Activated CD8-positive, alpha-beta memory T cell treated with anti-CD3 and anti-CD28 coated beads, Interleukin-2, amount 10 ng/mL, durations not matched to agents 7 days and 5 days (primary cell): ENCODE measurements at regions not wholly inside any gene's neighbourhood (a gene's known extent, or its start where the extent isn't known, plus 50 kb on each side); places are given as distances from the start of the nearest gene placed in this dataset.
"Not testable (repeated sequence)": the region's sequence is repeated elsewhere in the genome, so short reads cannot be mapped to it uniquely, and the experiment has no call there.

ENCODE experiments used
- ATAC-seq: fragments of 150-1000 bp; cut with Tn5 transposase; one replicate; pipeline ENCODE4 v1.10.0; 2021; ENCODE audit warnings: moderate library complexity
- CTCF ChIA-PET: fragments of 350-600 bp; sonication (Branson Sonifier 250); formaldehyde crosslinking; loops from one replicate; lab custom pipeline; 2021; ENCODE audit warnings: antibody characterized with exemption; lab: Charles Lee
- DNase-seq: peaks from one replicate; pipeline ENCODE4 v3.0.0-alpha.2; 2020
- H3K27ac Mint-ChIP-seq: one replicate; pipeline ENCODE4 v1.8.0; 2021; ENCODE audit warnings: mild to moderate bottlenecking, mixed read lengths
- H3K27me3 Mint-ChIP-seq: one replicate; pipeline ENCODE4 v1.8.0; 2021; ENCODE audit warnings: mixed read lengths
- H3K36me3 Mint-ChIP-seq: one replicate; pipeline ENCODE4 v1.8.0; 2021; ENCODE audit warnings: mild to moderate bottlenecking, mixed read lengths
- H3K4me1 Mint-ChIP-seq: one replicate; pipeline ENCODE4 v1.8.0; 2021; ENCODE audit warnings: mixed read lengths
- H3K4me3 Mint-ChIP-seq: one replicate; pipeline ENCODE4 v1.8.0; 2021; ENCODE audit warnings: mild to moderate bottlenecking, moderate library complexity, mixed read lengths
- H3K9me3 Mint-ChIP-seq: one replicate; pipeline ENCODE4 v1.8.0; 2022; ENCODE audit warnings: low read depth, mixed read lengths

DNA sequence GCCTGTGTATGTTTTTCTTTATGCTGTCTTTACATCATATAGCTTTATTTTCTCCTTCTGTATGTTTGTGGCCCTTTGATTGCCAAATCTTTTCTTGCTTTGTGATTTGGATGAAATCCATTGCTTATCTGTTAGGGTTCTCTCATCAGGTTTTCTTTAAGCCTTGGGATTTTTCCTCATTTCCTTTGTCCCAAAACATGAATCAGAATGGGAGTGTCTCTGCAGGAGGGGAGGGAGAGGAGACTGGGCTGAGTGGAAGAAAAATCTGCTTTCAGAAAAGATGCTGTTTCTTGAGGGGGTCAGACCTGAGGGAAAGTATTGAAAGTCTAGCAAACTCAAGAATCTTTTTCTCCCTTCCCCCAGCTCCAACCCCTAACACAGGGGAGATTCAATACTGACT is 758.0 kb upstream of the MMS22L start:
- H3K4me3 Mint-ChIP-seq = no peak overlapping the region
- no peaks in the 10 kb centered on the region for H3K27me3 Mint-ChIP-seq
- CTCF ChIA-PET = no interaction called here
- H3K9me3 Mint-ChIP-seq = no peaks in the 10 kb centered on the region
- DNase-seq (no peak), ATAC-seq (no peak)
- H3K36me3 Mint-ChIP-seq = no peaks in the 10 kb centered on the region
- no peak overlapping the region for H3K27ac Mint-ChIP-seq
- no peaks in the 10 kb centered on the region for H3K4me1 Mint-ChIP-seq

DNA sequence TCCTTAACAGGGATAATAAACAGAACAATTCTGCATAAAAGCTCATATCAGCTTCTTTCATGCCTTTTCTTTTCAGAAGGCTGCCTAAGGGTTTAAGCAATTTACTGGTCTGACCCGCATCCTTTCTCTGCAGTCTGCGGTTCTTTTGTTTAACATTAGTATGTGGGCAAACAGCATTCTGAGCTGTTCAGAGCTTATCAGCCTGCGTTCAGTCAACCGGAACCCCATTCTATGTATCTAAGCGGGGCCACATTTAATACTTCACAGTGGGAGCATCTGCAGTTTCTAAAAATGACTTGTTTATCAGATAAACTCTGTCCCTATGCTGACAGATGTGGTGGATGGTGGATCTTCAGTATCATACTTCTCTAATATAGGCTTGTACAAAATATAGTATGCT is 758.9 kb upstream of the MMS22L start:
- Mint-ChIP-seq H3K36me3 (no peaks in the 10 kb centered on the region), H3K4me1 (no peaks in the 10 kb centered on the region), H3K4me3 (no peak overlapping the region), H3K9me3 (no peaks in the 10 kb centered on the region), H3K27me3 (no peaks in the 10 kb centered on the region), H3K27ac (no peak overlapping the region)
- ATAC-seq (no peak), DNase-seq (no peak)
- CTCF ChIA-PET = no interaction called here

DNA sequence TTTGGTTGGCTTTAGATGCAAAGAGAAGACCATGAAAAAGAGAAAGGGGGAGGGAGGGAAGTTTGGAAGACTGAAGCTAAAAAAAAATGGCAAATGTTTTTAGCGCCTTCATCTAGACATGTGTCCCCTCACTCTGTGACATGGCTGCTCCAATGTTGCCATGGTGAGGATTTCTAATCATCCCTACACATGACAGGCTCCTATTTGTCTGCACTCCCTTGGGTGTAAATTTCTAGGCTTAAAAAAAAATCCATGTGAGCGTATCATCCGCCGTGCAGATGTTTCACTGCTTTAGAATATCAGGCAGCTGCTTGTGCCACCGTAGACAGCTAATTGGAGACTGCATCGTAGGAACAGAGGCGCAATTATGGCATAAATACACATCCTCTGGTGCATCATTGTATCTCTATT is 761.1 kb upstream of the MMS22L start:
- Mint-ChIP-seq H3K27me3 (no peaks in the 10 kb centered on the region), H3K36me3 (no peaks in the 10 kb centered on the region), H3K4me1 (no peaks in the 10 kb centered on the region), H3K27ac (no peak overlapping the region), H3K9me3 (no peaks in the 10 kb centered on the region), H3K4me3 (no peak overlapping the region)
- DNase-seq (no peak), ATAC-seq (no peak)
- CTCF ChIA-PET = no interaction called here

DNA sequence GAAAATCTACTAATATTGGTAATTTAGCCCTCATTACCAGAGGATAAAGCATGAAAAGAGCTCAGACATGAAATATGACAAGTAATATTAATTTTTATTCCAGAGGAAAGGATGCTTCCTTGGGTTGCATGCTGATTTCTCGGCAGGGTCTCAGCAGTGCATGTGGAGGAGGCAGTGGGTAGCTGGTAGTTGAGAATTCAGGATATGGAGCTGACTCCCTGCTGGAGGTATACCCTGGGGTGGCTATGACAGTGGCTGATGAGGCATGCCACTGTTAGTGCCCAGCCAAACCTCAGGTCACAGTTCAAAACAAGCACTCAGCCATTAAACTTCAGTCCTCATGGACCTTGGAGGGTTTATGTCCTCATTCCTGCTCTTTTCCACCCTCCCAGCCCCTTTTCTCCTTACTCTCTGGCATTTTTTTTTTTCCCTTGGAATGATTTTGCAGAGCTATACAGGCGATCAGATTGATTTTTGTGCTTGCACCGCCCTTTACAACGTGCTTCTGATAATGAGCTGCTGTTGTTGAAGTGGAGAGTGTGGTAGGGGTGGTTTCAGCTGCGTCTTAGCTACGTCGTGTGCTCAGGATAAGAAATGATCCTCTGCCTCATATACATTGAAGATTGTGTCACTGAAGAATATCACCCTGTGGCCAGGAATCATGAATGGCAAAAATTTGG is 761.9 kb upstream of the MMS22L start:
- no peak for ATAC-seq
- Mint-ChIP-seq H3K9me3 (no peaks in the 10 kb centered on the region), H3K27me3 (no peaks in the 10 kb centered on the region), H3K4me3 (no peak overlapping the region), H3K36me3 (no peaks in the 10 kb centered on the region), H3K27ac (no peak overlapping the region), H3K4me1 (no peaks in the 10 kb centered on the region)
- CTCF ChIA-PET = no interaction called here
- no peak for DNase-seq

- Mint-ChIP-seq H3K36me3 (no peaks in the 10 kb centered on the region), H3K9me3 (no peaks in the 10 kb centered on the region), H3K4me1 (no peaks in the 10 kb centered on the region), H3K27me3 (no peaks in the 10 kb centered on the region), H3K27ac (no peak overlapping the region), H3K4me3 (no peak overlapping the region)
- DNase-seq (no peak), ATAC-seq (no peak)
- CTCF ChIA-PET = no interaction called here
Measured at GRCh38 chr6:98047164-98047563, 764.1 kb upstream of the MMS22L start.

- H3K27ac Mint-ChIP-seq = no peak overlapping the region
- no peaks in the 10 kb centered on the region for H3K4me1 Mint-ChIP-seq
- no peaks in the 10 kb centered on the region for H3K27me3 Mint-ChIP-seq
- CTCF ChIA-PET = no interaction called here
- ATAC-seq (no peak), DNase-seq (no peak)
- H3K9me3 Mint-ChIP-seq = no peaks in the 10 kb centered on the region
- no peak overlapping the region for H3K4me3 Mint-ChIP-seq
- no peaks in the 10 kb centered on the region for H3K36me3 Mint-ChIP-seq
Measured at GRCh38 chr6:98047871-98048270, 764.9 kb upstream of the MMS22L start.

- ATAC-seq = no peak
- Mint-ChIP-seq H3K9me3 (no peaks in the 10 kb centered on the region), H3K4me1 (no peaks in the 10 kb centered on the region), H3K27ac (no peak overlapping the region), H3K4me3 (no peak overlapping the region), H3K27me3 (no peaks in the 10 kb centered on the region), H3K36me3 (no peaks in the 10 kb centered on the region)
- no peak for DNase-seq
- CTCF ChIA-PET = no interaction called here
Measured at GRCh38 chr6:98054453-98054852, 771.4 kb upstream of the MMS22L start.

GRCh38 chr6:98056955-98057354 is 773.9 kb upstream of the MMS22L start:
- CTCF ChIA-PET = no interaction called here
- no peaks in the 10 kb centered on the region for H3K9me3 Mint-ChIP-seq
- H3K4me3 Mint-ChIP-seq = no peak overlapping the region
- no peaks in the 10 kb centered on the region for H3K27me3 Mint-ChIP-seq
- H3K4me1 Mint-ChIP-seq = no peaks in the 10 kb centered on the region
- ATAC-seq (no peak), DNase-seq (no peak)
- H3K27ac Mint-ChIP-seq = no peak overlapping the region
- no peaks in the 10 kb centered on the region for H3K36me3 Mint-ChIP-seq

GRCh38 chr6:98067375-98067774 is 767.0 kb upstream of the POU3F2 start:
- Mint-ChIP-seq H3K36me3 (no peaks in the 10 kb centered on the region), H3K27ac (no peak overlapping the region), H3K4me3 (no peak overlapping the region), H3K27me3 (no peaks in the 10 kb centered on the region), H3K9me3 (peaks cover 6% of the 10 kb centered on the region), H3K4me1 (no peaks in the 10 kb centered on the region)
- no peak for DNase-seq
- ATAC-seq = no peak
- CTCF ChIA-PET = no interaction called here

DNA sequence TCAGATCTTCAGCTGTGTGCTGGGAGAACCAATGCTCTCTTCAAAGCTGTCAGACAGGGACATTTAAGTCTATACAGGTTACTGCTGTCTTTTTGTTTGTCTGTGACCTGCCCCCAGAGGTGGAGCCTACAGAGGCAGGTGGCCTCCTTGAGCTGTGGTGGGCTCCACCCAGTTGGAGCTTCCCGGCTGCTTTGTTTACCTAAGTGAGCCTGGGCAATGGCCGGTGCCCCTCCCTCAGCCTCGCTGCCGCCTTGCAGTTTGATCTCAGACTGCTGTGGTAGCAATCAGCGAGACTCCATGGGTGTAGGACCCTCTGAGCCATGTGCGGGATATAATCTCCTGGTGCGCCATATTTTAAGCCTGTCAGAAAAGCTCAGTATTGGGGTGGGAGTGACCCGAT is 745.8 kb upstream of the POU3F2 start:
- H3K27me3 Mint-ChIP-seq, H3K27ac Mint-ChIP-seq, ATAC-seq, H3K4me1 Mint-ChIP-seq, H3K9me3 Mint-ChIP-seq, H3K36me3 Mint-ChIP-seq, DNase-seq, CTCF ChIA-PET, H3K4me3 Mint-ChIP-seq: not testable (repeated sequence)

- no peaks in the 10 kb centered on the region for H3K4me1 Mint-ChIP-seq
- H3K36me3 Mint-ChIP-seq = no peaks in the 10 kb centered on the region
- no peaks in the 10 kb centered on the region for H3K27me3 Mint-ChIP-seq
- H3K27ac Mint-ChIP-seq = no peak overlapping the region
- DNase-seq (no peak), ATAC-seq (no peak)
- H3K9me3 Mint-ChIP-seq = peaks cover 5% of the 10 kb centered on the region
- CTCF ChIA-PET = no interaction called here
- H3K4me3 Mint-ChIP-seq = no peak overlapping the region
Measured at GRCh38 chr6:98092331-98092730, 742.0 kb upstream of the POU3F2 start.

DNA sequence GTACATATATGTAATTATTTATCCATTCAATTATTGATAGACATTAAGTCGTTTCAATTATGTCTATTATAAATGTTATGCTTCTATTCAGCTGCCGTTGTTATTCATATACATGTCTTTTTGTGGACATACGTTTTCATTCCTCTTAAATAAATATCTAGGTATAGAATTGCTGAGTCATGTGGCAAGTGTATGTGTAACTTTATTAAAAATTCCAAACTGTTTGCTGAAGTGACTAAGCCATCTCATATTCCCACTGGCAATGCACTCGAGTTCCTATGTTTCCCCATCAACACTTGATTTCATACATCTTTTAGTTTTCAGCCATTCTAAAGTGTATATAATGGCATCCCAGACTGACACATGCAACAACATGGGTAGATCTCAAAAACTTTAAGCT is 739.7 kb upstream of the POU3F2 start:
- ATAC-seq = no peak
- CTCF ChIA-PET = no interaction called here
- no peaks in the 10 kb centered on the region for H3K36me3 Mint-ChIP-seq
- no peaks in the 10 kb centered on the region for H3K27me3 Mint-ChIP-seq
- H3K9me3 Mint-ChIP-seq = peaks cover 2% of the 10 kb centered on the region
- no peaks in the 10 kb centered on the region for H3K4me1 Mint-ChIP-seq
- H3K27ac Mint-ChIP-seq = no peak overlapping the region
- no peak for DNase-seq
- H3K4me3 Mint-ChIP-seq = no peak overlapping the region

- Mint-ChIP-seq H3K27me3 (no peaks in the 10 kb centered on the region), H3K27ac (no peak overlapping the region), H3K9me3 (peaks cover 15% of the 10 kb centered on the region), H3K4me1 (no peaks in the 10 kb centered on the region), H3K36me3 (no peaks in the 10 kb centered on the region), H3K4me3 (no peak overlapping the region)
- DNase-seq = no peak
- CTCF ChIA-PET = no interaction called here
- ATAC-seq = no peak
Measured at GRCh38 chr6:98107801-98108200, 726.6 kb upstream of the POU3F2 start.

GRCh38 chr6:98116455-98116854 is 717.9 kb upstream of the POU3F2 start:
- no peak overlapping the region for H3K27ac Mint-ChIP-seq
- H3K4me1 Mint-ChIP-seq = no peaks in the 10 kb centered on the region
- DNase-seq = no peak
- no peaks in the 10 kb centered on the region for H3K36me3 Mint-ChIP-seq
- H3K9me3 Mint-ChIP-seq = peaks cover 2% of the 10 kb centered on the region
- CTCF ChIA-PET = no interaction called here
- H3K4me3 Mint-ChIP-seq = no peak overlapping the region
- no peaks in the 10 kb centered on the region for H3K27me3 Mint-ChIP-seq
- ATAC-seq = no peak

DNA sequence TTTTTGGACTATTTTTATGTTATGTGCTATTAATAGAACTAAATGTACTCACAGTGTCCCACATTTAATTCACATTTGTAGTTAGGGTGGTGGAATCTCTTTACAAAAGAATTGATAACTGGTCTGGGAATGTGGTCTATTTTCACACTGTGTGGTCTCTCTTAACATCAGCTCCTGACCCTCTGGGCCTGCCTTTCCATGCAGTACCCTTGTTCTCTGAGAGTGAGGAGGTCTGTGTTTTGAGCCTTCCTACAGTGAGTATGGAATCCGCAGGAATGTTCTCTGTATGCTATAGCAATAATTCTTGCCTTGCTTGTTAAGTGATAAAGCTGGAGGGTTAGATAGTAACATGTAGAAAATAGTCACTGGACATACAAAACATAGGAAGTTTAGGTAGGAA is 717.3 kb upstream of the POU3F2 start:
- no peaks in the 10 kb centered on the region for H3K27me3 Mint-ChIP-seq

More for the DNA sequence above, 717.3 kb upstream of the POU3F2 start:
- CTCF ChIA-PET = no interaction called here
- Mint-ChIP-seq H3K9me3 (peaks cover 2% of the 10 kb centered on the region), H3K36me3 (no peaks in the 10 kb centered on the region), H3K4me3 (no peak overlapping the region), H3K4me1 (no peaks in the 10 kb centered on the region), H3K27ac (no peak overlapping the region)
- no peak for DNase-seq
- ATAC-seq = no peak
